ENCODE measurements at regions not wholly inside any gene's neighbourhood (a gene's known extent, or its start where the extent isn't known, plus 50 kb on each side); places are given as distances from the start of the nearest gene placed in this dataset.

DNA sequence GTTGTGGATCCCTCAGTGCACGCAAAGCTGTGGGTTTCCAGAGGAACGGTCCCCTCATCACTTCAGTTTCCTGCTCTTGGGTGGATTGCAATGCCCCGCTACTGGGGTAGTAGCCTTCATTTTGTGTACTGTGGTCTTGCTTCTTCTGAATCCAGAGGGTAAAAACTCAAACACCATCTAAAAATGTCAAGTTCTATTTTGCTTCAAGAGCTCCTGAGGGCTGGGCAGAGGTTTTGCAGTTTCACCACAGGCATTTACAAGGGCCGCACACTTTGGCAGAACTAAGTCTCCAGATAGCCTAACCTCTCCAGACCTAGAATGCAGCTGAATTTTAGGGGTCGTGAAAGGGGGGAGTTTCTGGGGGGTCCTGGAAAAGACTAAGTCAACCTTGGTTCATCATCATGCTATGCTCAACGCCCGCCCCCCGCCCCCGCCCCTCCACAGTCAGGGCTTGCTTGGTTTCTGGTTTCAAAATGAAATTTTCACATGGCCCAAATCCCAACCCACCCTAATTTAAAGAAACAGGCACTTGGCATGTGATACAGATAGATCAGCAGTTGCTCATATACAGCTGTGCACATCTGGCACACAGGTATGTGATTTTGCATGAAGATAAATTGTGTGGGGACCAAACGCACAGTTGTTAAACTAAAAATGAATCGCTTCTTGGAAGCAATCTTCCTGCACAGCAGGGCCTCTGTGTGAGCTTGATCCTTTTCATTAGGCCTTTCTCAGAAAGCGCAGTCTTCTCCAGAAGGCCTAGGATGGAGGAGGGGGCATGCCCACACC is 329.6 kb downstream of the OSR1 start:
- Histone ChIP-seq H2AFZ (ENCODE audit: low read depth, low read length) (no peak overlapping the region), H3K4me1 (replicated peaks in 1 of 2; ENCODE audit: control insufficient read depth in 2 of 2, insufficient read depth in 2 of 2, low read length in 2 of 2) (no peaks in the 10 kb centered on the region), H3K9me1 (ENCODE audit: control insufficient read depth, insufficient read depth, low read length) (no peaks in the 10 kb centered on the region), H3K27me3 (ENCODE audit: control insufficient read depth in 2 of 2, insufficient read depth in 2 of 2, low read length in 2 of 2) (no peaks in the 10 kb centered on the region), H3K27ac (ENCODE audit: extremely low read depth, low read depth, low read length) (no peak overlapping the region), H3K36me3 (ENCODE audit: control insufficient read depth, insufficient read depth, low read length) (no peaks in the 10 kb centered on the region), H3K79me2 (ENCODE audit: control insufficient read depth, insufficient read depth, low read length) (no peaks in the 10 kb centered on the region), H3K9ac (ENCODE audit: insufficient read depth in 1 of 2, low read depth in 2 of 2, low read length in 2 of 2) (no peak overlapping the region), H3K4me2 (ENCODE audit: insufficient read depth, low read length) (no peak overlapping the region), H3K9me3 (replicated peaks; ENCODE audit: control insufficient read depth, insufficient read depth, low read depth, low read length) (no peaks in the 10 kb centered on the region), H3K4me3 (no peak overlapping the region), H4K20me1 (replicated peaks; ENCODE audit: control insufficient read depth, insufficient read depth, low read length) (no peaks in the 10 kb centered on the region)
- intact Hi-C loops (cut with micrococcal nuclease), result no loop called here
- FAIRE-seq (no peak), DNase-seq (ENCODE audit: extremely low read depth in 1 of 4, low spot score in 3 of 4) (no peak), ATAC-seq (no peak)
- in situ Hi-C loops (cut with MboI), result no loop called here
- BruUV-seq (replicated peaks), result no TSS peak
- CTCF ChIA-PET (ENCODE audit: low intra/inter-chr PET ratio), result no interaction called here
- WGBS (ENCODE audit: insufficient coverage, low coverage, missing lambda C conversion rate), result 4% methylated on average over 8 of the region's 12 CpGs
- TF ChIP-seq, protein P1, sequence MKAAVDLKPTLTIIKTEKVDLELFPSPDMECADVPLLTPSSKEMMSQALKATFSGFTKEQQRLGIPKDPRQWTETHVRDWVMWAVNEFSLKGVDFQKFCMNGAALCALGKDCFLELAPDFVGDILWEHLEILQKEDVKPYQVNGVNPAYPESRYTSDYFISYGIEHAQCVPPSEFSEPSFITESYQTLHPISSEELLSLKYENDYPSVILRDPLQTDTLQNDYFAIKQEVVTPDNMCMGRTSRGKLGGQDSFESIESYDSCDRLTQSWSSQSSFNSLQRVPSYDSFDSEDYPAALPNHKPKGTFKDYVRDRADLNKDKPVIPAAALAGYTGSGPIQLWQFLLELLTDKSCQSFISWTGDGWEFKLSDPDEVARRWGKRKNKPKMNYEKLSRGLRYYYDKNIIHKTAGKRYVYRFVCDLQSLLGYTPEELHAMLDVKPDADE (conservative IDR thresholded peaks at IDR 0.05; ENCODE audit: control insufficient read depth, low read depth, low read length), result no peak
- no peak for TF ChIP-seq NONO (IDR thresholded peaks at IDR 0.05; ENCODE audit: low read depth in 2 of 2, low read length in 1 of 2)
- POLR2A ChIA-PET, result no interaction called here

DNA sequence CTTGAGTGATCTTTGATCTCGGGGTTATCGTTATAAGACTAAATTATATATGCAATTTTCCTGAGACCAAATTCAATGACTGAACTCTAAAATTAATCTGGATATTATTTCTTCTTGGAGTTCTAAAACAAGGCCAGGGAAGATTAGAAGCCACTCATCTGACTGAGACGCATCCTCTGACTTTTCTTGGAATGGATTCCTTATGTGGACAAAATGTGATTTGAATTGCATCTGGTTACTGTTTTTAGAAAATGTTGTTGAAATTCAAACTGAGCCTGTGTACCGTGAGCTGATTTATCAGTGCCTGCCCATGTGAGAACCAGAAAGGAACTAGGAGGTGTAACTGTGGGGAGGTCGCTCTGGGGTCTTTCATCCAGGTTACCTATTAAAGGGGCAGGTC is 330.8 kb downstream of the OSR1 start:
- H3K9me1 ChIP-seq (ENCODE audit: control insufficient read depth, insufficient read depth, low read length), result no peaks in the 10 kb centered on the region
- in situ Hi-C loops (cut with MboI) (no loop called here), intact Hi-C loops (cut with micrococcal nuclease) (no loop called here)
- no peak overlapping the region for H3K27ac ChIP-seq (ENCODE audit: extremely low read depth, low read depth, low read length)
- 0% methylated on average over 5 of the region's 5 CpGs for WGBS (ENCODE audit: insufficient coverage, low coverage, missing lambda C conversion rate)
- no peak for ATAC-seq
- no peak overlapping the region for H3K4me2 ChIP-seq (ENCODE audit: insufficient read depth, low read length)
- no peak for TF ChIP-seq STAG1 (CRISPR knock-in tag; IDR thresholded peaks at IDR 0.05; ENCODE audit: borderline replicate concordance)
- TF ChIP-seq, protein P2, sequence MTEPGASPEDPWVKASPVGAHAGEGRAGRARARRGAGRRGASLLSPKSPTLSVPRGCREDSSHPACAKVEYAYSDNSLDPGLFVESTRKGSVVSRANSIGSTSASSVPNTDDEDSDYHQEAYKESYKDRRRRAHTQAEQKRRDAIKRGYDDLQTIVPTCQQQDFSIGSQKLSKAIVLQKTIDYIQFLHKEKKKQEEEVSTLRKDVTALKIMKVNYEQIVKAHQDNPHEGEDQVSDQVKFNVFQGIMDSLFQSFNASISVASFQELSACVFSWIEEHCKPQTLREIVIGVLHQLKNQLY (CRISPR knock-in tag; conservative IDR thresholded peaks at IDR 0.05), result no peak
- no peak for TF ChIP-seq MEIS2 (IDR thresholded peaks at IDR 0.05; ENCODE audit: partially characterized antibody)
- no peak for TF ChIP-seq NONO (IDR thresholded peaks at IDR 0.05; ENCODE audit: low read depth in 2 of 2, low read length in 1 of 2)
- TF ChIP-seq, protein P3, sequence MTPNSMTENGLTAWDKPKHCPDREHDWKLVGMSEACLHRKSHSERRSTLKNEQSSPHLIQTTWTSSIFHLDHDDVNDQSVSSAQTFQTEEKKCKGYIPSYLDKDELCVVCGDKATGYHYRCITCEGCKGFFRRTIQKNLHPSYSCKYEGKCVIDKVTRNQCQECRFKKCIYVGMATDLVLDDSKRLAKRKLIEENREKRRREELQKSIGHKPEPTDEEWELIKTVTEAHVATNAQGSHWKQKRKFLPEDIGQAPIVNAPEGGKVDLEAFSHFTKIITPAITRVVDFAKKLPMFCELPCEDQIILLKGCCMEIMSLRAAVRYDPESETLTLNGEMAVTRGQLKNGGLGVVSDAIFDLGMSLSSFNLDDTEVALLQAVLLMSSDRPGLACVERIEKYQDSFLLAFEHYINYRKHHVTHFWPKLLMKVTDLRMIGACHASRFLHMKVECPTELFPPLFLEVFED (CRISPR knock-in tag; conservative IDR thresholded peaks at IDR 0.05), result no peak
- TF ChIP-seq PRPF4 (IDR thresholded peaks at IDR 0.05; ENCODE audit: insufficient read depth, low read depth, low read length, poor library complexity, severe bottlenecking), result no peak
- TF ChIP-seq ETV1 (tag; conservative IDR thresholded peaks at IDR 0.05; ENCODE audit: low read depth), result no peak
- TF ChIP-seq RBM39 (optimal IDR thresholded peaks at IDR 0.05; ENCODE audit: low read depth, low read length), result no peak
- no peak for TF ChIP-seq TEAD1 (CRISPR knock-in tag; IDR thresholded peaks at IDR 0.05)
- TF ChIP-seq ZFP1 (CRISPR knock-in tag; IDR thresholded peaks at IDR 0.05), result no peak
- no peaks in the 10 kb centered on the region for H4K20me1 ChIP-seq (replicated peaks; ENCODE audit: control insufficient read depth, insufficient read depth, low read length)
- FAIRE-seq, result no peak
- CTCF ChIA-PET (ENCODE audit: low intra/inter-chr PET ratio), result no interaction called here
- no TSS peak for BruUV-seq (replicated peaks)
- no peaks in the 10 kb centered on the region for H3K4me1 ChIP-seq (replicated peaks in 1 of 2; ENCODE audit: control insufficient read depth in 2 of 2, insufficient read depth in 2 of 2, low read length in 2 of 2)
- H3K79me2 ChIP-seq (ENCODE audit: control insufficient read depth, insufficient read depth, low read length), result no peaks in the 10 kb centered on the region
- H3K9ac ChIP-seq (ENCODE audit: insufficient read depth in 1 of 2, low read depth in 2 of 2, low read length in 2 of 2), result no peak overlapping the region
- H3K4me3 ChIP-seq, result no peak overlapping the region
- POLR2A ChIA-PET, result no interaction called here
- no peaks in the 10 kb centered on the region for H3K27me3 ChIP-seq (ENCODE audit: control insufficient read depth in 2 of 2, insufficient read depth in 2 of 2, low read length in 2 of 2)
- H2AFZ ChIP-seq (ENCODE audit: low read depth, low read length), result no peak overlapping the region
- no peak for DNase-seq (ENCODE audit: extremely low read depth in 1 of 4, low spot score in 3 of 4)
- no peaks in the 10 kb centered on the region for H3K36me3 ChIP-seq (ENCODE audit: control insufficient read depth, insufficient read depth, low read length)
- H3K9me3 ChIP-seq (replicated peaks; ENCODE audit: control insufficient read depth, insufficient read depth, low read depth, low read length), result no peaks in the 10 kb centered on the region
